GM12865 (cell line): ENCODE measurements at regions not wholly inside any gene's neighbourhood (a gene's known extent, or its start where the extent isn't known, plus 50 kb on each side); places are given as distances from the start of the nearest gene placed in this dataset.
A peak's percentile ranks its signal among the peaks of the same experiment; 100 is the strongest.

Source experiments
- DNase-seq: peaks from one replicate; pipeline ENCODE4 v3.0.0; 2010; ENCODE audit warnings: low read depth
- H3K4me3 ChIP-seq: 2 replicates; pipeline ENCODE4 v1.5.1; 2011; ENCODE audit warnings: mild to moderate bottlenecking, low read depth, low read length, control low read depth
- CTCF ChIP-seq: IDR thresholded peaks from 2 replicates; pipeline ENCODE4 v1.5.1; 2011; ENCODE audit warnings: low read length, control low read depth, low read depth, inconsistent platforms; ENCODE audit not compliant: insufficient read depth; ENCODE audit errors: missing control alignments

GRCh38 chr11:130782361-130783222 is 133.7 kb downstream of the SNX19 start:
- DNase-seq, result no peak
- no peak overlapping the region for H3K4me3 ChIP-seq
- no peak for TF ChIP-seq CTCF

- no peak for DNase-seq
- TF ChIP-seq CTCF, result no peak
- no peak overlapping the region for H3K4me3 ChIP-seq
Observed at GRCh38 chr11:130783323-130783722, 133.0 kb downstream of the SNX19 start.

GRCh38 chr11:130785380-130786116 is 130.7 kb downstream of the SNX19 start:
- DNase-seq, result peak; percentile 57
- no peak overlapping the region for H3K4me3 ChIP-seq
- no peak for TF ChIP-seq CTCF

GRCh38 chr11:130786586-130786985 is 129.7 kb downstream of the SNX19 start:
- no peak for TF ChIP-seq CTCF
- no peak for DNase-seq
- H3K4me3 ChIP-seq, result no peak overlapping the region

- DNase-seq, result no peak
- no peak for TF ChIP-seq CTCF
- no peak overlapping the region for H3K4me3 ChIP-seq
Observed at GRCh38 chr11:130787092-130787616, 129.1 kb downstream of the SNX19 start.

GRCh38 chr11:130787973-130788570 is 128.2 kb downstream of the SNX19 start:
- no peak for TF ChIP-seq CTCF
- H3K4me3 ChIP-seq, result no peak overlapping the region
- DNase-seq, result no peak
